HG02642 (cell line): ENCODE measurements at regions not wholly inside any gene's neighbourhood (a gene's known extent, or its start where the extent isn't known, plus 50 kb on each side); places are given as distances from the start of the nearest gene placed in this dataset.
A peak's percentile ranks its signal among the peaks of the same experiment; 100 is the strongest.
"Not testable (repeated sequence)": the region's sequence is repeated elsewhere in the genome, so short reads cannot be mapped to it uniquely, and the experiment has no call there.

Experiments used
- ATAC-seq: cut with Tn5 transposase; IDR thresholded peaks from one replicate; pipeline ENCODE4 v1.9.1; 2021; ENCODE audit warnings: mild to moderate bottlenecking; ENCODE audit not compliant: unreplicated experiment, poor library complexity

DNA sequence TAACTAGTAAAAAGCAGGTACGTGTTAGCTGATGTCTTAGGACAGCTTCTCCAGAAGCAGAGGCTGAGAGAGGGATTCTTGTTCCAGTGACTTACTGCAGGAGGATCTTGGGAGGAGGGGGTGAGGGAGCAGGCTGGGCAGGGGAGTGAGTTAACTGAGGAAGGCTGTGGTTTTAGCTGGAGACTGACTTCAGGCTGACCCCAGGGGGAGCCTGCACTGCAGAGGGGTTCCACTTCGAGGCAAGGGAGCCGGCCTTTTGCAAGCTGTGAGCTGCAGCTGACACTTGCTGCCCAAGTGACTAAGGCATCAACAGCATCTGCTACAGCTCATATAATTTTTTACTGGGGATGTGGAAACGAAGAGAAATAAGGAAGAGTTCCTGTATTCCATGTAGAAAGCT is 50.4 kb upstream of the SOD1 start:
- ATAC-seq: no peak

DNA sequence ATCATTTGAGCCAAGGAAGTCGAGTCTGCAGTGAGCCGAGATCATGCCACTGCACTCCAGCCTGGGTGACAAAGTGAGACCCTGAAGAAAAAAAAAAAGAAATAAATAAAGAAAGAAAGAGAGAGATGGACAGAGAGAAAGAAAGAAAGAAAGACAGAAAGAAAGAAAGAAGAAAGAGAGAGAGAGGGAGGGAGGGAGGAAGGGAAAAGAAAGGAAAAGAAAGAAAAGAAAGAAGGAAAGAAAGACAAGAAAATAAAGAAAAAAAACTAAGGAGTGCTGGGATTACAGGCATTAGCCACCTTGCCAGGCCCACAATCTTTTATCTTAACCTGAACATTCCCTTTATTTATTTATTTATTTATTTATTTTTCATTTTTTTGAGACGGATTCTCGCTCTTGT is 51.7 kb upstream of the SOD1 start:
- ATAC-seq: no peak

DNA sequence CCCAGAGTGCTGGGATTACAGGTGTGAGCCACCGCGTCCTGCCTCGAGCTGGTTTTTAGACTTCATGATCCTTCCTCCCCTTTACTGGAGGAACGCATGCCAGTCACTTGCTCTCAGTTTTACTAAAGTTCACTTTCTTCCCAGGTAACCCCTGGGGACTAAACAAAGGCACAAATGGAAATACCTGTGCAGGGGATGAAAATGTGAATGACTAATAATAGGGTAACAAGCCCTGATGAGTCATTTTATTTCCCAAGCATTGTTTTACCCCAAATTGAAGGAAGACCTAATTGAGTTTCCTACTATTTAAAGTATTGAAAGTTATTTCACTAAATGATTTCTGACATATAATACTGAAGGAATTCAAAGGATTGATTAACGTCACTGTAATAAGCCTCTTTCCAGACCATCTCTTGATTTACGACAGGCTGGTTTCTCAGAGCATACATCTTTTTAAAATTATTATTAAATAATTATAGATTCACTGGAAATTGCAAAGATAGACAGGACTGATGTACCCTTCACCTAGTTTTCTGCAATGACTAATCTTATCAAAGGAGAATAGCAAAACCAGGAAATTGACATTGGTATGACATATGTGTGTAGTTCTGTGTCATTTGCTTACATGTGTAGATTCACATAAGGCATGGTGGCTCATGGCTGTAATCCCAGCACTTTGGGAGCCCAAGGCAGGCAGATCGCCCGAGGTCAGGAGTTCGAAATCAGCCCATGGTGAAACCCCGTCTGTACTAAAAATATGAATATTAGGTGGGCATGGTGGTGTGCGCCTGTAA is 53.2 kb upstream of the SOD1 start:
- no peak for ATAC-seq

DNA sequence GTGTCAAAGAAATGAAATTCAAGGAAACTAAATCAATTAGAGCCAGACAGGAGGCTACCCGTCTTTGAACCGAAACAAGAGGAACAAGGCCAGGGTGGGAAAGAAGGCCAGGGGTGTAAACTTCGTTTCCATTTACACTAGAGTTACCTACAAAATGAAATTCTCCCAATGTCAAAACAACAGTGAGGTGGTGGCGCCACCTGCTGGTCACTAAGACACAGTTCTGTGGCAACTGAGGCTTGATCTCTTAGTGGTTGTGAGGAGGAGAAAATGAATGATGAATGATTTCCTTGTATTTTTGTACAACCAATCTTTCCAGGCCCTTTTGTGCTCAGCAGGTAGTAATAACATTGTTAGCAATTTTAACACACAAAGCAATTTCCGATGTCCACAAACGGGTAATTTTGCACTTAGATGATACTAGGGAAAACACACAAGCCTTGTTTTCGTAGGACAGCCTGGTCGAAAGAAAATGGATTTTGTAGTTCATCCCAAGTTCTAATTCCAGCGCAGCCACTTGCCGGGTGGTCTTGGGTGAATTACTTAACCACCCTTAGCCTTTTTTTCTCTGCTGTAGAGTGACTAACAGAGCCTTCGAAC is 54.8 kb upstream of the SOD1 start:
- ATAC-seq: peak; percentile 69

DNA sequence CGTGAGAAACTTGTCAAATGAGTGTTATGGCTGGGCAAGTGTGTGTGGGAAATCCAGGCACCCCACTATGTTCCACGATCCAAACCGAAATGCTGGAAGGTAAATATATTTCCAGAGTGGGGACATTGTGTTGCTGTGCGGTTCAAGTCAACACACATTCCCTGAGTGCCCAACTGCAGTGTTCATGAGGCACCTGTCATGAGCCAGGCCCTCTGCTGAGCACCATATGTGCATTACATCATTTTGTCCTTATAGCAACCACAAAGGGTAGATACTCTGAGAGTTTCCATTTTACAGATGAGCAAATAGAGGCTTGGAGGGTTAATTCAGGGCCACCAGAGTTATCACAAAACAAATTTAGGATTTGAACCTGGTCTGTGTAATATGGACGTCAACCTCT is 59.9 kb upstream of the SOD1 start:
- no peak for ATAC-seq

DNA sequence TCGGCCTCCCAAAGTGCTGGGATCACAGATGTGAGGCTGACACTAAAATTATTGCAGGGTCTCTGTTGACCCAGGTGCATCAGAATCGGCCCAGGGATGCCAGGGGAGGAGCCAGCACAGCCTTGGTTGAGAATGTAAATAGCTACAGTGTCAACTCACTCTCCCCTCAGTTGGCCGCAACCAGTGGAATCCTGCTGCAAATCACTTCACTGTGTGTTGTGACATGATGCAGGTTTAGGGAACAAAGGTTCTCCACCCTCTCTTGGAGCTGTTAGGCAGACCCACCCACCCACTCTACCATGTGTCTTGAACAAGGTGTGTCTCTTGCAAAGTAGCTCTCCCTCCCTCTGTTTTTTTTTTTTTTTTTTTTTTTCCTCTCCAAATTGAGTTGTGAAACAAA is 60.5 kb upstream of the SOD1 start:
- ATAC-seq: no peak

DNA sequence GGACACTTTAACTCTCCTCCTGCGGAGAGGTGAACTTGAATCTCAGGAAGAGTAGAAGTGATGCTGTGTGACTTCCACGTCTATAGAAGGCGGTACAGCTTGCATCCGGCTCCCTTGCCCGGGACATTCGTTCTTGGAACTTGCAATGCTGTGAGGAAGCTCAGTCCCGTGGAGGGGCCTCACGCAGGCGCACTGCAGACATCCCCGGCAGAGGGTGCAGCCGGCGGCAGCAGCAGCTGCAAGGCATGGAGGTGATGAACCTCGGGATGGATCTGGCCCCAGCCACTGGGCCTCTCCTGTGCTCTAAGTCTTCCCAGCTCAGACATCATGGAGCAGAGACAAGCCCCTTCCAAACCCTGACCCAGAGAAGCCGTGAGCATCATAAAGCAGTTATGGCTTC is 61.8 kb upstream of the SOD1 start:
- ATAC-seq: no peak

DNA sequence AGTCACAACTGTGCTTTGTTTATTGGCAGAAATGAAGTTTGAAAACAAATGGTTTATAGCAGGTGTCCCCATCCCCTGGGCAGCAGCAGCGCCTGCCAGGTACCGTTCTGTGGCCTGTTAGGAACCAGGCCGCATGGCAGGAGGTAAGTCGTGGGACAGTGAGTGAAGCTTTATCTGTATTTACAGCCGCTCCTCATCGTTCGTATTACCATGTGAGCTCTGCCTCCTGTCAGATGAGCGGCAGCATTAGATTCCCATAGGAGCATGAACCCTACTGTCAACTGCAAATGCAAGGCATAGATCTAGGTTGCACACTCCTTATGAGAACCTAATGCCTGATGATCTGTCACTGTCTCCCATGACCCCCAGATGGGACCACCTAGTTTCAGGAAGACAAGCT is 63.4 kb upstream of the SOD1 start:
- no peak for ATAC-seq

DNA sequence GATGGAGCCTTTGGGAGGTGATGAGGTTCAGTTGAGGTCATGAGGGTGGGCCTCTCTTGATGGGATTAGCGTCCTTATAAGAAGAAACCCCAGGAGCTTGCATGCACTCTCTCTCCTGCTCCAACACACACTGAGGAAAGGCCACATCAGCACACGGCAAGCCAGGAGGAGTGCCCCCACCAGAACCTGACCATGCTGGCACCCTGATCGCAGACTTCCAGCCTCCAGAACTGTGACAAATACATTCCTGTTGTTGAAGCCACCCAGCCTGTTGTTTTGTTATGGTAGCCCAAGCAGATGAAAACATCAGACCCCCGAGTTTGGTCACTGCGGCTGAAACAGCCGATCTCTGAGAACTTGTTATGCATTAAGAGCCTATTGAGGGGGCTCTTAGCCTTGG is 64.8 kb upstream of the SOD1 start:
- ATAC-seq: no peak

DNA sequence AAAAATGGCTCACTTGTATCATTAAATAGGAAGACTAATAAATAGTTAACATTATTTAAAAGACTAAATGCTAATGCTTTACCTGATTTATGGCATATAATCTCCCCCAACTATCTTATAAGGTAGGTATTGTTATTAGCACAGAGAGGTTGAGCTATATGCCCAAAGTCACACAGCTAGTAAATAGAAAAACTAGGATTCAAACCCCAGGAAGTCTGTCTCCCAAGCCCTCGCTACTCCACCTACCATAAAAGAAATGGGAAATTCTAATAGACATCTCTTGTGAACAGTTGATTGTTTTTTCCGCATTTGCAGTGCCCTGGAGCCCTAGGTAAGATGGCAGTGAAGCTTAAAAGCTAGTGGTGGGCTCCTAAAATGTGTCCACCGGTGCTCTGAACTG is 65.2 kb upstream of the SOD1 start:
- ATAC-seq: no peak

DNA sequence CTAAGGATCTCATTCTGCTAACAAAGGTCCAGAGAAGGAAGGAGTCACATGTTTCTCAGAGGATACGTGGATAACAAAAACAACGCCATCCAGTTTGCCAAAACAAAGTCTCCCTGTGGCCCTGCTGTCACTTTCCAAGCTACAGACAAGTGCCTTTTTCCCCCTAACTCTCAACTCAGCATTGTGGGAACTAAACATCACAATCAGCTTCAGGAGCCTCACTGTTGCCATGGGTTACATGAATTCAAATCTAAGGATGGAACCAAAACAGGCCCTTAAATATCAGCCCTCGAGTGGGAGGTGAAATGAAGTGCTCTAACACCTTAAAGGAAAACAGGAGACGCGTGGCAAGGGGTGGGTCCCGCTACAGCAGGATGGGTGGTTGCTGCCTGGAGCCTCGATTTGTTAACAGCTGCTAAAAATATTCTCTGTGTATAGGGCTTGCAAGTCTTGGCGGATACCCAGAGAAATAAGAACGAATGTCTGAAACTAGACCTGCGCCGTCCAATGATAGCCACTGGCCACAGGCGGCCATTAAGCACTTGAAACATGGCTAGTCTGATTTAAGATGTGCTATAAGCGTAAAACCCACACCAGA is 66.4 kb upstream of the SOD1 start:
- ATAC-seq: no peak

DNA sequence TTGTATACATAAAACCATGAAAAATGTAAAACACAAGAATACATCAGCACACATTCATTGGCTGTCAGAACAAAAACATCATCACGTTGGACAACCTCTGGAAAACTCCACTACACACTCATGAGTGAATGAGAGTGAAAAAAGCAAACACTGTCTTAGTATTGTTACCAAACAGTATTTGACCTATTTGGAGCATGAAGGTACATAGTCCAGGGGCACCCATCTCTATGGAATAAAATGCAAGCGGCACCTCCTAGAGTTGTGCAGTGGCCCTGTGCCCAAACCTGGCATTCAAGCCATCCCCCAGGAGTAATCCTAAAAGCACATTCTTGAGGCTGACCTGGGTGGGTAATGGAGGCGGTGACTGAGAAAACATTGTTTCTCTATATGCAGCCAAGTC is 67.0 kb upstream of the SOD1 start:
- ATAC-seq: no peak

DNA sequence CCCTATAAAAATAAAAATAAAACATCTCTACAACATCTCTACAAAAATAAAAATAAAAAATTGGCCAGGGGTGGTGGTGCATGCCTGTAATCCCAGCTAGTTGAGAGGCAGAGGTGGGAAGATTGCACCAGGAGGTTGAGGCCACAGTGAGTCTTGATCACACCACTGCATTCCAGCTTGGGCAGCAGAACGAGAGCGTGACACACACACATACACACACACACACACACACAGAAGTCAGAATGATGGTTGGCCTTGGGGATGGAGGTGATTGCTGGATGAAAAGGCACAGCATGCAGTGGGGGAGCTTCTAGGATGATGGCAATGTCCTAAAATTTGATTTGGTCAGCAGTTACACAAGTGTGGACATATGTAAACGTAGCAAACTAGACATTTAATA is 69.7 kb upstream of the SOD1 start:
- no peak for ATAC-seq

DNA sequence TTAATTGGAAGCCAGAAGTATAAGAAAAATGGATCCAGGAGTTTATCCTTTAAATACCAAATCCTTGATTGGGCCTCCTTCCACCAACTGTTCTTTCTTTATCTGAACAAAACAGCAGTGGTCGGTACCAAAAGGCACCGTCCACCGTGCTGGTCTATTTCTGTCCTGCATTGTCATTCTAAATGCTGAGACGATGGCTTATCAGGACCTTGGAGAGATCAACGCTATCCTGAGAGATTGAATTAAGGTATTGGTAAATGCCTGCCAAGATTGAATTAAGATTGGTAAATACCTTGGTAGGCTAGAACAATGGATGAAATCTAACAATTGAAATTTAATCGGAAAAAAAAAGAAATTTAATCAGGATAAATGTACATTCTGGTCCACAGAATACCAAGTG is 73.4 kb upstream of the SOD1 start:
- no peak for ATAC-seq

DNA sequence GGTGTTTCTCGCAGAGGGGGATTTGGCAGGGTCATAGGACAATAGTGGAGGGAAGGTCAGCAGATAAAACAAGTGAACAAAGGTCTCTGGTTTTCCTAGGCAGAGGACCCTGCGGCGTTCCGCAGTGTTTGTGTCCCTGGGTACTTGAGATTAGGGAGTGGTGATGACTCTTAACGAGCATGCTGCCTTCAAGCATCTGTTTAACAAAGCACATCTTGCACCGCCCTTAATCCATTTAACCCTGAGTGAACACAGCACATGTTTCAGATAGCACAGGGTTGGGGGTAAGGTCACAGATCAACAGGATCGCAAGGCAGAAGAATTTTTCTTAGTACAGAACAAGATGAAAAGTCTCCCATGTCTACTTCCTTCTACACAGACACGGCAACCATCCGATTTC is 75.6 kb upstream of the SOD1 start:
- not testable (repeated sequence) for ATAC-seq

DNA sequence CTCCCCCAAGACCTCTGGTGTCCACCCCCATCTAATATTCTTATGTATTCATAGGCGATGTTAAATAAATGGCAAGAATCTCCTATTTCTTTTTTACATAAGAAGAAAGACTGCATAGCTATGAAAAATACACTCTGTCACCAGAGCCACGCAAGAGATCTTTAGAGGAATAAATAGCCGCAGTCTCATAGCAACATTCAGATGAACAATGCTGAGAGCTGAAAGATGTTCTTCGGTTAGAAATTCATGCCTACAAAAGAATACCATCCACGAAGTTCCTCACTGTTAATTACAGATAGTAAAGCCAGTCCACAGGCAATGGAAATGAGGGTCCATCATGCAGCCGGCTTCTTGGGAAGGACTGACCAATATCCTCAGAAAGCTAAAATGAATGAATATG is 76.0 kb upstream of the SOD1 start:
- no peak for ATAC-seq

DNA sequence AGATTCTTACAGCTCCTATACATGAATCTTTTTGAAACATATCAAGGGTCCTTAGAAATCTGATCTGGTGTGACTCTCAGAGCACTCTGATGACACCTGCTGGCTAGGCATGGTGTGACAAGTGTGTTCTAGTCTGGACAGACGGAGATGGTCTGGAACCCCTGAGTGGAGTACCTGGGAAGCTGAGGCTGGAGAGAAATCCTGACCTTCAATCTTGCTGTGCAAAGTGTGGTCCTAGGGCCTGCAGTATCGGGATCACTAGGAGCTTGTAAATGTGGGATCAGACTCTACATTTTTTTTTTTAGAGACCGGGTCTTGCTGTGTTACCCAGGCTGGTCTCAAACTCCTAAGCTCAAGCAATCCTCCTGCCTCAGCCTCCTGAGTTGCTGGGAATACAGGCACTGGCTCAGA is 78.6 kb upstream of the SOD1 start:
- peak; percentile 73 for ATAC-seq

DNA sequence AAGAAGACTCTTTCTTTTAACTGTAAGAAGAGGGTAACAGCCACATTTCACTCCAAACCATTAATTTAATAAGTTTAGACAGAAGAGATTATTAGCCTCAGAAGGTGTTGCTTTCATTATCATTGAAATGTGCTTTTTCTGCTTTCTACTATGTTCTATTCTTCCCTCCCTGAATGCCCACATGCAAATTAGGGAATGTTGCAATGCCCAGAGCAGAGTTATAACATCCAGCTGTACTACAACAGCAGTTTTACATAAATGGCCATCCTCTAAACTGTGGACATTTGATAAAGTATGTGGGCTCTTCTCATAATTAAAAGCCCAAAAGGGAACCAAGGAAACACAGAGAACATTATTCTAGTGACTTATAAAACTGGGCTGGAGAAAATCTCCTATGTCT is 82.2 kb upstream of the SOD1 start:
- no peak for ATAC-seq

DNA sequence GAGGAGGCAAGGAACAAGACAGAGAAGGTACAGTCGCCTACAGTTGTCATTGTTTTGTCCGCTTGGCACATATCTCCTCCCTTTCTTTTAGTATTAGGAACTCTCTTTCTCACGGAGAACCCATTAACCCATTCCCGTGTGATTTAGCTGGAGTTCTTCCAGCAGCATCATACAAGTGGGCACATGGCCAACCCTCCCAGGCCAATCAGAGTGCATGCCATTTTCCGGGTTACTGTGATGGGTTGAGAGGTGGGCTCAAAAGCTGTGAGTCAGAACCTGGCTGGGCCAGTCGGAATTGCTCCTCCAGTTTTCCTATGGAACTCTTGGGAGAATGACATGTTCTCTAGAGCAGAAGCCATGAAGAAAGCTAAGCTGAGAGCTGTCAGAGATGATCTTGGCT is 83.1 kb upstream of the SOD1 start:
- ATAC-seq: no peak

DNA sequence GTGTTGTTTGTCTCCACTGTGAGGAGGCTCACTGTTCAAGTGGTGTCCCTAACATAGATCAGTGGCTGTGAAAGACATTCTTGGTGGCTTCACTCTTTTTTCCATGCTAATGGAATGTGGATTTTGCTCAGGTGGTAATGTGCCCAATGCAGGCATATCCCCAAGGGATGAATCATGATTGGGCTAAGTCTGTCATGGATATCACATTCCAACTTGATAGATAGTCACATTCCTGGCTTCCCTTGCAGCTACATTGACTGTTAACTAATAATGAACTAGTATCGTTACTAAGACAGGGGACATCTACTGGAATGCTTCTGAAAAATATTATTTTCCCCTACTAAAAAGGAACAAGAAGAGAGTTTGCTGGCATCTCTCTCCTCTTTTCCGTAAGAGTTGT is 86.3 kb upstream of the SOD1 start:
- ATAC-seq: no peak

DNA sequence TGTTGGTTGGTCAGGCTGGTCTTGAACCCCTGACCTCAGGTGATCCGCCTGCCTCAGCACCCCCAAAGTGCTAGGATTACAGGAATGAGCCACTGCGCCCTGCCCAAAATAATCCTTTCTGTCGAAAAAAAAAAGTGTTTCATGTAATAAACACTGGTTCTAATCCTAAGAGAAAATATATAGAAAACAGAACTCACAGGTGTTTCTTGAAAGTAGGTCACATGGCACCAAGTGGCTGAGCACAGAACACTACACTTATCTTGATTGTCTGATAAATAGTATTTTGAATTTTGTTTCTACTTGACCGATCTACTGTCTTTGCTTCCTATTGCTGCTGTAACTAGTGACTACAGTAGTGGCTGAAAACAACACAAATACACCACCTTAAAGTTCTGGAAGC is 87.6 kb upstream of the SOD1 start:
- ATAC-seq: no peak
